K562 (cell line): ENCODE measurements at regions not wholly inside any gene's neighbourhood (a gene's known extent, or its start where the extent isn't known, plus 50 kb on each side); places are given as distances from the start of the nearest gene placed in this dataset.
A peak's percentile ranks its signal among the peaks of the same experiment; 100 is the strongest.

Experiments used
- ATAC-seq: fragments of 200-7000 bp; cut with Tn5 transposase; 3 replicates; pipeline ENCODE4 v1.9.1; 2020; ENCODE audit warnings: moderate library complexity
- BruUV-seq: library from RNA; stranded (reverse); fragments of 400-500 nt; replicated peaks from 2 replicates; lab custom pipeline; 2021; lab: Mats Ljungman, UMichigan
- CTCF ChIA-PET: fragments of 300-600 bp; formaldehyde crosslinking; extraction: SDS; loops from one replicate; lab custom pipeline; 2021; ENCODE audit warnings: low intra/inter-chr PET ratio; lab: Yijun Ruan, JAX
- POLR2A ChIA-PET: fragments of 300-600, 350-650 bp; sonication (Branson Sonifier 250); formaldehyde crosslinking; extraction: SDS; loops from one replicate; lab custom pipeline; 2021; ENCODE audit warnings: antibody characterized with exemption, inconsistent platforms; lab: Yijun Ruan, JAX
- DNase-seq, 4 experiments: peaks; one replicate each; pipeline versions ENCODE4 v3.0.0 to v3.0.0-alpha.2; 2011 to 2018; ENCODE audit warnings: low spot score in 3 of 4, mixed read lengths in 3 of 4; ENCODE audit errors: extremely low read depth in 1 of 4
- FAIRE-seq: peaks from 2 replicates; lab custom pipeline; 2011; peaks lifted over from hg19 to GRCh38; lab: Jason Lieb, UNC
- H2AFZ ChIP-seq: 2 replicates; pipeline ENCODE4 v1.6.0; 2011; ENCODE audit warnings: low read depth, low read length, control low read depth, inconsistent platforms
- H3K27ac ChIP-seq: fragments of 200-600 bp; 3 replicates; pipeline ENCODE4 v1.8.0; 2011; ENCODE audit warnings: low read depth, mild to moderate bottlenecking, control low read depth, inconsistent platforms, low read length, moderate library complexity, mixed read lengths; ENCODE audit errors: extremely low read depth
- H3K27me3 ChIP-seq, 2 experiments: fragments of 300-600 bp in 1 of 2; 2 replicates in 1 of 2; 3 replicates in 1 of 2; pipeline versions ENCODE4 v1.6.0 to v1.8.0; 2011; ENCODE audit warnings: inconsistent platforms in 2 of 2, low read length in 2 of 2, mild to moderate bottlenecking in 1 of 2, mixed read lengths in 1 of 2, moderate library complexity in 1 of 2; ENCODE audit not compliant: control insufficient read depth in 2 of 2, insufficient read depth in 2 of 2
- H3K36me3 ChIP-seq: fragments of 300-600 bp; 3 replicates; pipeline ENCODE4 v1.8.0; 2011; ENCODE audit warnings: mild to moderate bottlenecking, low read length, inconsistent platforms; ENCODE audit not compliant: control insufficient read depth, insufficient read depth
- H3K4me1 ChIP-seq, 2 experiments: fragments of 200-600 bp in 1 of 2; replicated peaks in 1 of 2; 2 replicates in 1 of 2; 3 replicates in 1 of 2; pipeline versions ENCODE4 v1.5.1 to v1.8.0; 2011; ENCODE audit warnings: inconsistent platforms in 2 of 2, low read length in 2 of 2, mild to moderate bottlenecking in 1 of 2, mixed read lengths in 1 of 2, moderate library complexity in 1 of 2; ENCODE audit not compliant: control insufficient read depth in 2 of 2, insufficient read depth in 2 of 2
- H3K4me2 ChIP-seq: 2 replicates; pipeline ENCODE4 v1.6.1; 2011; ENCODE audit warnings: low read length, control low read depth, inconsistent platforms, mixed read lengths; ENCODE audit not compliant: insufficient read depth
- H3K4me3 ChIP-seq: fragments of 200-600 bp; sonication (generic), shearing (Covaris generic); 2 replicates; pipeline ENCODE4 v1.5.1; 2016; ENCODE audit warnings: control low read depth, inconsistent platforms
- H3K79me2 ChIP-seq: fragments of 200-600 bp; 3 replicates; pipeline ENCODE4 v1.8.0; 2011; ENCODE audit warnings: low read length, inconsistent platforms; ENCODE audit not compliant: control insufficient read depth, insufficient read depth
- H3K9ac ChIP-seq, 2 experiments: 2 replicates each; pipeline versions ENCODE4 v1.6.0 to v1.6.1; 2011; ENCODE audit warnings: low read depth in 2 of 2, low read length in 2 of 2, control low read depth in 1 of 2, inconsistent platforms in 1 of 2, mild to moderate bottlenecking in 1 of 2, mixed read lengths in 1 of 2; ENCODE audit not compliant: insufficient read depth in 1 of 2
- H3K9me1 ChIP-seq: one replicate; pipeline ENCODE4 v1.6.0; 2011; ENCODE audit warnings: inconsistent platforms, mild to moderate bottlenecking, low read length, moderate library complexity; ENCODE audit not compliant: control insufficient read depth, insufficient read depth
- H3K9me3 ChIP-seq: replicated peaks from 2 replicates; pipeline ENCODE4 v1.5.1; 2011; ENCODE audit warnings: low read depth, low read length, inconsistent platforms; ENCODE audit not compliant: control insufficient read depth, insufficient read depth
- H4K20me1 ChIP-seq: replicated peaks from 2 replicates; pipeline ENCODE4 v1.6.1; 2011; ENCODE audit warnings: low read length, inconsistent platforms, mixed read lengths; ENCODE audit not compliant: control insufficient read depth, insufficient read depth
- ETS2 ChIP-seq: IDR thresholded peaks from 2 replicates; pipeline ENCODE4 v1.6.1; 2016; ENCODE audit warnings: borderline replicate concordance, missing genetic modification characterization, mild to moderate bottlenecking, moderate library complexity, missing compliant biosample characterization; ENCODE audit not compliant: poor library complexity, severe bottlenecking
- HNRNPH1 ChIP-seq: fragments of 200-400 bp; formaldehyde crosslinking; optimal IDR thresholded peaks from 2 replicates; pipeline ENCODE3; 2017; ENCODE audit warnings: low read depth, mild to moderate bottlenecking, low read length, moderate library complexity
- RBM25 ChIP-seq: fragments of 200-400 bp; formaldehyde crosslinking; IDR thresholded peaks from 2 replicates; pipeline ENCODE4 v1.6.1; 2018; ENCODE audit warnings: low read length, low read depth, moderate library complexity; ENCODE audit not compliant: severe bottlenecking
- ZNF146 ChIP-seq: IDR thresholded peaks from one replicate; pipeline ENCODE4 v1.6.1; 2018; ENCODE audit warnings: missing compliant biosample characterization; ENCODE audit not compliant: unreplicated experiment
- ZNF696 ChIP-seq: fragments of 250-450 bp; sonication (Bioruptor Pico); conservative IDR thresholded peaks from 2 replicates; pipeline ENCODE4 v1.4.0; 2020; ENCODE audit warnings: mild to moderate bottlenecking, moderate library complexity
- ZNF707 ChIP-seq: fragments of 250-450 bp; sonication (Bioruptor Pico); conservative IDR thresholded peaks from 2 replicates; pipeline ENCODE4 v1.8.0; 2022; ENCODE audit warnings: inconsistent platforms, mild to moderate bottlenecking, moderate library complexity
- WGBS: fragments of 100-300 bp; shearing (Covaris generic); methylation state at CpG from one replicate; pipeline ENCODE4 v1.1.6; 2016; ENCODE audit warnings: low coverage, mixed read lengths; ENCODE audit not compliant: insufficient coverage; ENCODE audit errors: missing lambda C conversion rate; 5-methylcytosine and 5-hydroxymethylcytosine counted together
- in situ Hi-C: fragments of 300-500 bp; cut with MboI; formaldehyde crosslinking; loops from 4 replicates; pipeline ENCODE4 v1.15.0; 2018; ENCODE audit warnings: inconsistent platforms, mixed read lengths
- intact Hi-C: fragments of 100-400 bp; cut with micrococcal nuclease; formaldehyde crosslinking; loops from 2 replicates; pipeline ENCODE4 v1.14.2; 2022
- TF ChIP-seq, protein P1 (sequence below): fragments of 450-650 bp; IDR thresholded peaks from 2 replicates; pipeline ENCODE4 v1.6.1; 2016

GRCh38 chr20:4597215-4597614 is 89.0 kb upstream of the PRNP start:
- FAIRE-seq (no peak), ATAC-seq (no peak), DNase-seq (no peak)
- Histone ChIP-seq H3K79me2 (no peaks in the 10 kb centered on the region), H3K9me3 (no peaks in the 10 kb centered on the region), H3K4me1 (peaks cover 0 to 6% of the 10 kb centered on the region in 2 experiments; a peak in 1 of 5 replicates), H3K4me3 (no peak overlapping the region), H3K9me1 (no peaks in the 10 kb centered on the region), H3K4me2 (no peak overlapping the region), H2AFZ (no peak overlapping the region), H3K27ac (no peak overlapping the region), H3K27me3 (peaks cover 0 to 8% of the 10 kb centered on the region in 2 experiments; a peak in 2 of 5 replicates), H4K20me1 (no peaks in the 10 kb centered on the region), H3K9ac (no peak overlapping the region), H3K36me3 (no peaks in the 10 kb centered on the region)
- no TSS peak for BruUV-seq
- in situ Hi-C loops, result no loop called here
- POLR2A ChIA-PET, result no interaction called here
- no peak for TF ChIP-seq ZNF707
- TF ChIP-seq ZNF146 (CRISPR knock-in tag), result peak; percentile 63
- peak; percentile 47 for TF ChIP-seq RBM25
- no peak for TF ChIP-seq ETS2 (tag)
- TF ChIP-seq HNRNPH1, result no peak
- intact Hi-C loops, result no loop called here
- 6% methylated on average over 5 of the region's 5 CpGs for WGBS
- CTCF ChIA-PET, result no interaction called here

GRCh38 chr20:4593149-4593525 is 93.1 kb upstream of the PRNP start:
- no peak overlapping the region for H2AFZ ChIP-seq
- H3K9me3 ChIP-seq, result no peaks in the 10 kb centered on the region
- H3K27ac ChIP-seq, result no peak overlapping the region
- no peaks in the 10 kb centered on the region for H3K9me1 ChIP-seq
- H4K20me1 ChIP-seq, result no peaks in the 10 kb centered on the region
- H3K4me1 ChIP-seq, result peaks cover 0 to 6% of the 10 kb centered on the region in 2 experiments; a peak in 1 of 5 replicates
- WGBS, result 14% methylated on average over 8 of the region's 9 CpGs
- no peaks in the 10 kb centered on the region; a peak in 2 of 5 replicates for H3K27me3 ChIP-seq
- ChIA-PET POLR2A (no interaction called here), CTCF (interaction anchor here (0.8 to 1.1 kb wide), 2 partner anchors 128 to 916 kb away, joined by 3 read pairs; no protein-coding TSS in a partner anchor)
- BruUV-seq, result no TSS peak
- TF ChIP-seq, protein P1, sequence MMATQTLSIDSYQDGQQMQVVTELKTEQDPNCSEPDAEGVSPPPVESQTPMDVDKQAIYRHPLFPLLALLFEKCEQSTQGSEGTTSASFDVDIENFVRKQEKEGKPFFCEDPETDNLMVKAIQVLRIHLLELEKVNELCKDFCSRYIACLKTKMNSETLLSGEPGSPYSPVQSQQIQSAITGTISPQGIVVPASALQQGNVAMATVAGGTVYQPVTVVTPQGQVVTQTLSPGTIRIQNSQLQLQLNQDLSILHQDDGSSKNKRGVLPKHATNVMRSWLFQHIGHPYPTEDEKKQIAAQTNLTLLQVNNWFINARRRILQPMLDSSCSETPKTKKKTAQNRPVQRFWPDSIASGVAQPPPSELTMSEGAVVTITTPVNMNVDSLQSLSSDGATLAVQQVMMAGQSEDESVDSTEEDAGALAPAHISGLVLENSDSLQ, result no peak
- TF ChIP-seq ZNF696 (CRISPR knock-in tag), result no peak
- H3K36me3 ChIP-seq, result no peaks in the 10 kb centered on the region
- H3K9ac ChIP-seq, result no peak overlapping the region
- DNase-seq, result no peak
- in situ Hi-C loops (no loop called here), intact Hi-C loops (loop anchor here (5.0 kb wide), 1 partner anchor 486 kb away; no protein-coding TSS in a partner anchor)
- ATAC-seq, result no peak
- no peak overlapping the region for H3K4me3 ChIP-seq
- no peaks in the 10 kb centered on the region for H3K79me2 ChIP-seq
- no peak for FAIRE-seq
- no peak overlapping the region for H3K4me2 ChIP-seq
